ENCODE measurements at regions not wholly inside any gene's neighbourhood (a gene's known extent, or its start where the extent isn't known, plus 50 kb on each side); places are given as distances from the start of the nearest gene placed in this dataset.

DNA sequence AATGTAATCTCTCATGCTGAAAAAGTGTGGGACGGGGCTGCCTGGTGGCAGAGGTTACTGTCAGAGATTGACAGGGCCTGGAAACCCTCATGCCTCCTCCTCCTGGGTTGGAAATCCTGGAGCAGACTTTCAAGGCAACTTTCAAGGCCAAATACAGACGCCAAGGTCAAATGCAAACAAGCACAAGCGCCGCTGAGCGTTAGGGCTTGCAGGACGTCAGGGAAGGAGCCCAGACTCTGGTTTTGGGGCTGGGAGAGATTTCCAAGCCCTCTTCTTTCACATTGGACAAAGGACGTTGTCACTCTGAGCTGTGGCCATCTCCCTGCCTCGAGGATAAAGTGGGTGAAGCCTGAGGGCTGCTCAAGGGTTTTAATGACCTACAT is 120.1 kb downstream of the TWIST2 start:
- TF ChIP-seq, protein P1, sequence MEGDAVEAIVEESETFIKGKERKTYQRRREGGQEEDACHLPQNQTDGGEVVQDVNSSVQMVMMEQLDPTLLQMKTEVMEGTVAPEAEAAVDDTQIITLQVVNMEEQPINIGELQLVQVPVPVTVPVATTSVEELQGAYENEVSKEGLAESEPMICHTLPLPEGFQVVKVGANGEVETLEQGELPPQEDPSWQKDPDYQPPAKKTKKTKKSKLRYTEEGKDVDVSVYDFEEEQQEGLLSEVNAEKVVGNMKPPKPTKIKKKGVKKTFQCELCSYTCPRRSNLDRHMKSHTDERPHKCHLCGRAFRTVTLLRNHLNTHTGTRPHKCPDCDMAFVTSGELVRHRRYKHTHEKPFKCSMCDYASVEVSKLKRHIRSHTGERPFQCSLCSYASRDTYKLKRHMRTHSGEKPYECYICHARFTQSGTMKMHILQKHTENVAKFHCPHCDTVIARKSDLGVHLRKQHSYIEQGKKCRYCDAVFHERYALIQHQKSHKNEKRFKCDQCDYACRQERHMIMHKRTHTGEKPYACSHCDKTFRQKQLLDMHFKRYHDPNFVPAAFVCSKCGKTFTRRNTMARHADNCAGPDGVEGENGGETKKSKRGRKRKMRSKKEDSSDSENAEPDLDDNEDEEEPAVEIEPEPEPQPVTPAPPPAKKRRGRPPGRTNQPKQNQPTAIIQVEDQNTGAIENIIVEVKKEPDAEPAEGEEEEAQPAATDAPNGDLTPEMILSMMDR (IDR thresholded peaks at IDR 0.05) = no peak
- no peak for TF ChIP-seq POLR2A (IDR thresholded peaks at IDR 0.05)
